ENCODE measurements at regions not wholly inside any gene's neighbourhood (a gene's known extent, or its start where the extent isn't known, plus 50 kb on each side); places are given as distances from the start of the nearest gene placed in this dataset.

GRCh38 chr11:20277014-20277413, 86.5 kb upstream of the HTATIP2 start:
- TF ChIP-seq CTCF (conservative IDR thresholded peaks at IDR 0.05; ENCODE audit: low read depth, low read length) (no peak), EZH2 (IDR thresholded peaks at IDR 0.05; ENCODE audit: borderline replicate concordance, low read depth, low read length, poor library complexity, severe bottlenecking) (no peak)
